Lung (tissue), 11 donors: ENCODE measurements at regions not wholly inside any gene's neighbourhood (a gene's known extent, or its start where the extent isn't known, plus 50 kb on each side); places are given as distances from the start of the nearest gene placed in this dataset.

Source experiments
- ATAC-seq: fragments of 200-7000 bp; cut with Tn5 transposase; one replicate; pipeline ENCODE4 v1.9.1; 2020; ENCODE audit warnings: moderate number of reproducible peaks; ENCODE audit not compliant: insufficient read depth, low FRiP score
- DNase-seq, 3 donors: peaks; one replicate each; pipeline ENCODE4 v3.0.0-alpha.2; 2013 to 2017
- H3K27ac ChIP-seq, 2 donors: one replicate each; pipeline ENCODE4 v1.5.1; 2013; ENCODE audit warnings: mild to moderate bottlenecking in 2 of 2, moderate library complexity in 2 of 2, control low read depth in 1 of 2, inconsistent platforms in 1 of 2, low read depth in 1 of 2, low read length in 1 of 2
- H3K27me3 ChIP-seq, 3 donors: one replicate each; pipeline ENCODE4 v1.5.1; 2013; ENCODE audit warnings: low read length in 2 of 3; ENCODE audit not compliant: control insufficient read depth in 3 of 3, insufficient read depth in 3 of 3
- H3K36me3 ChIP-seq, 4 donors: one replicate each; pipeline ENCODE4 v1.5.1; 2013; ENCODE audit warnings: low read length in 4 of 4, mild to moderate bottlenecking in 1 of 4, moderate library complexity in 1 of 4; ENCODE audit not compliant: control insufficient read depth in 4 of 4, insufficient read depth in 4 of 4
- H3K4me1 ChIP-seq, 5 donors: one replicate each; pipeline ENCODE4 v1.5.1; 2013; ENCODE audit warnings: low read length in 5 of 5, mild to moderate bottlenecking in 2 of 5, moderate library complexity in 1 of 5; ENCODE audit not compliant: control insufficient read depth in 5 of 5, insufficient read depth in 5 of 5
- H3K4me3 ChIP-seq: one replicate; pipeline ENCODE4 v1.5.1; 2013; ENCODE audit warnings: mild to moderate bottlenecking, control low read depth, moderate library complexity
- H3K9ac ChIP-seq, 2 donors: one replicate each; pipeline ENCODE4 v1.5.1; 2013; ENCODE audit warnings: low read length in 2 of 2, control low read depth in 1 of 2; ENCODE audit not compliant: insufficient read depth in 1 of 2
- H3K9me3 ChIP-seq, 4 donors: one replicate each; pipeline ENCODE4 v1.5.1; 2013; ENCODE audit warnings: low read length in 3 of 4, mild to moderate bottlenecking in 1 of 4, moderate library complexity in 1 of 4; ENCODE audit not compliant: control insufficient read depth in 4 of 4, insufficient read depth in 3 of 4
- CTCF ChIP-seq: IDR thresholded peaks from 2 replicates; pipeline ENCODE4 v1.5.1; 2012; ENCODE audit warnings: mild to moderate bottlenecking; ENCODE audit errors: control extremely low read depth, extremely low read depth
- whole genome bisulfite sequencing, 2 donors: extraction: QIAGEN DNeasy Blood & Tissue Kit; methylation state at CpG; one replicate each; pipeline ENCODE4 v1.1.7; 2013; 5-methylcytosine and 5-hydroxymethylcytosine counted together
- donor health status: control.
- donor health status: control.
- donor health status: Bipolar disorder and iron deficiency.
- donor health status: healthy.
- donor health status: DM: yes; HTN: yes; CAD: no.

GRCh38 chr18:2425426-2426317, 145.6 kb downstream of the METTL4 start:
- Histone ChIP-seq H3K4me3 (no peak overlapping the region), H3K27ac (no peak overlapping the region), H3K9me3 (peaks cover 0 to 8% (median 5%) of the 10 kb centered on the region in 4 donors), H3K27me3 (no peaks in the 10 kb centered on the region), H3K36me3 (no peaks in the 10 kb centered on the region), H3K4me1 (no peaks in the 10 kb centered on the region), H3K9ac (no peak overlapping the region)
- no peak for DNase-seq
- WGBS, 2 donors: 66 to 81% methylated on average over 4 of the region's 4 CpGs
- no peak for ATAC-seq
- no peak for TF ChIP-seq CTCF

- no peak overlapping the region for H3K27ac ChIP-seq
- no peaks in the 10 kb centered on the region for H3K4me1 ChIP-seq
- DNase-seq: no peak
- no peaks in the 10 kb centered on the region for H3K27me3 ChIP-seq
- H3K9ac ChIP-seq: no peak overlapping the region
- no peak overlapping the region for H3K4me3 ChIP-seq
- H3K36me3 ChIP-seq: no peaks in the 10 kb centered on the region
- no peak for ATAC-seq
- no peak for TF ChIP-seq CTCF
- H3K9me3 ChIP-seq: peaks cover 0 to 10% (median 5%) of the 10 kb centered on the region in 4 donors
Observed at GRCh38 chr18:2430191-2430590, 141.1 kb downstream of the METTL4 start.

- Histone ChIP-seq H3K4me1 (no peaks in the 10 kb centered on the region), H3K9ac (no peak overlapping the region), H3K9me3 (peaks cover 0 to 10% (median 5%) of the 10 kb centered on the region in 4 donors), H3K36me3 (no peaks in the 10 kb centered on the region), H3K27me3 (no peaks in the 10 kb centered on the region), H3K4me3 (no peak overlapping the region), H3K27ac (no peak overlapping the region)
- no peak for TF ChIP-seq CTCF
- no peak for ATAC-seq
- DNase-seq: no peak
- WGBS, 2 donors: 78 to 86% methylated on average over 2 of the region's 2 CpGs
Observed at GRCh38 chr18:2431806-2432205, 139.5 kb downstream of the METTL4 start.
